Activated effector memory CD4-positive, alpha-beta T cell treated with Interleukin-2 at 50 U/mL for 16 hours (primary cell): ENCODE measurements at regions not wholly inside any gene's neighbourhood (a gene's known extent, or its start where the extent isn't known, plus 50 kb on each side); places are given as distances from the start of the nearest gene placed in this dataset.
A peak's percentile ranks its signal among the peaks of the same experiment; 100 is the strongest.

Experiments
- DNase-seq: peaks from one replicate; pipeline ENCODE4 v3.0.0-alpha.2; 2020

DNA sequence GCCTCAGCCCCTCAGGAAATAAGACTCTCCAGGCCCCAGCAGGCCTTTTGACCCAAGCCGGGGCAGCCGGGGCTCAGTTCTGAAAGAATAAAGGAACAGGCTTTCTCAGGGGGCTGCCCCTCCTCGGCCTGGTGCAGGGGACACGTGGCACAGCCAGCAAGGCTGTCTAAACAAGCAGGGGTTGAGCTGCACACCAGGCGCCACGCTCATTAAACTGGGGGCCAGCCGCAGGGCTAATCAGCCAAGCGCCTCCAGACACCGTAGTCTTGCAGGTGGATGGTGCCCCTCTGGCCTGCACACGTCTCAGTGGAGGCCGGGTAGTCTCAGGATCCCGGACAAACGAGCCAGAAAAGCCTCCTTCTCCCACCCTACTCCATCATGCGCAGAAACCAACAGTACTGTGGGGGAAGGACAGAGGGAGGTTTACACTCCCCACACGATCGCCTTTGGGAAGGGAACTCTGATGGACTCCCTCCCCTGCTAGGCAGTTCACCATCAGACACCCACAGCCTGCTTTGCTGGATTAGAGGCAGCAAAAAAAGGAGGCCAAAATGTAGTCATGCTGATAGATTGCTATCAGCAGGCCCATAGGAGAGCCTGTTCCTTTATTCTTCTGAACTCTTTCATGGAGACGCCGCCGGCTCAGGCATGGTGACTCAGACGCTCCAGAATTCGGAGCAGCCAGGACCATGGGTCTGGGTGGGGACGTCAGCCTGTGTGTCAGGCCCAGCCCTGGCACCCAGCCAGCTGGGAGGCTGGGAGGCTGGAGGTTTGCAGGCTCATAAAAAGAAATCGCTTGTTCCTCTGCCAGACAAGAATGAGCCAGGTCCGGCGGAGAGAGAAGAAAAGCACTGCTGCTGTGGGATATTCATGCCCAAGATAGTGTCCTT lies 342.4 kb downstream of the BCOR start:
- no peak for DNase-seq

DNA sequence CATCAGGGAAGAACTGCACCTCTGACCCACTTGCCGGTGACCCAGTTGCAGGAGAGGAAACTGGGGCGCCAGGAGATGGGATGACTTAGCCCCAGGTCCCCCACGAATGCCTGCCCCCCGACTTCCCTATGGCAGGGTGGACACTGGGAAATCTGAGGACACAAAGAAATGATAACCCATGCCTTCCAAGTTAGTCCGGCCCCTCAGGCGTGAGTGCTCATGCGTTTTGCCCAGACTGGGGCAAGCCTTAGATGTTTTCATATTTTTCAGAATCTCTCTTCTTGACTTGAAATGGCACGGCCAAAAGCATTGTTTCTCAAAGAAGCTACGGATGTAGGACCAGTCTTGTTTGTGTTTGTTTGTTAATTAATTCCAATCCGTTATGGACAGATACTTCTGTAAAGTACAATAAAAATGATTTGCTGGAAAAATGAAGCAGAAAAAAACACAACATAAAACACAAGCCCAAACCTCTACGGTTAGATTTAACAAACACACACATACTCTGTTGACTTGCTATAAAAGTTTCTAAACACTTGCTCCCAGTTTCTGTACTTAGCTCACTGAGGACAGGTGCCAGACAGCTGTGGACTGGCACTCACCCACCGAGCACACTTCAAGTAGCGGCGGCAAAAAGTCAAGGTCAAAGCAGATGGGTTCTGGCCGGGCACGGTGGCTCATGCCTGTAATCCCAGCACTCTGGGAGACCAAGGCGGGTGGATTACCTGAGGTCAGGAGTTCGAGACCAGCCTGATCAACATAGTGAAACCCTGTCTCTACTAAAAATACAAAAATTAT lies 341.5 kb downstream of the BCOR start:
- DNase-seq: no peak

DNA sequence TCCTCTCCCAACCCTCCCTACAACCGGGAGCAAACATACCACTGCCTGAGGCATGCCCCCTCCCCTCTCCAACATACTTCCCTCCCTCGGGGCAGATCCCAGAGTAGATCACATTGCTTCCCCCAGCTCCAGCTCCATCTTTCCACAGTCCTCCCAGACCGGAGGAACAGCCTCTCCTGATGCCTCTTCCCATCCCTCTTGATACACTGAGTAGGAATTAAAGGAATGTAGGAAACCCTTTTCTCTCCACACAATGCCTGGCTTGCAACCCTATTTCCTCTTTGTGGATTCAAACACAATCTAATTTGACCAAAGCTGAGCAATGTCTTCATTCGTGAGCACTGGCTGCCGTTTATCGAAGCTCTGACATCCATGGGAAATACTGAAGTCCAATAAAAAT lies 339.8 kb downstream of the BCOR start:
- DNase-seq: no peak

DNA sequence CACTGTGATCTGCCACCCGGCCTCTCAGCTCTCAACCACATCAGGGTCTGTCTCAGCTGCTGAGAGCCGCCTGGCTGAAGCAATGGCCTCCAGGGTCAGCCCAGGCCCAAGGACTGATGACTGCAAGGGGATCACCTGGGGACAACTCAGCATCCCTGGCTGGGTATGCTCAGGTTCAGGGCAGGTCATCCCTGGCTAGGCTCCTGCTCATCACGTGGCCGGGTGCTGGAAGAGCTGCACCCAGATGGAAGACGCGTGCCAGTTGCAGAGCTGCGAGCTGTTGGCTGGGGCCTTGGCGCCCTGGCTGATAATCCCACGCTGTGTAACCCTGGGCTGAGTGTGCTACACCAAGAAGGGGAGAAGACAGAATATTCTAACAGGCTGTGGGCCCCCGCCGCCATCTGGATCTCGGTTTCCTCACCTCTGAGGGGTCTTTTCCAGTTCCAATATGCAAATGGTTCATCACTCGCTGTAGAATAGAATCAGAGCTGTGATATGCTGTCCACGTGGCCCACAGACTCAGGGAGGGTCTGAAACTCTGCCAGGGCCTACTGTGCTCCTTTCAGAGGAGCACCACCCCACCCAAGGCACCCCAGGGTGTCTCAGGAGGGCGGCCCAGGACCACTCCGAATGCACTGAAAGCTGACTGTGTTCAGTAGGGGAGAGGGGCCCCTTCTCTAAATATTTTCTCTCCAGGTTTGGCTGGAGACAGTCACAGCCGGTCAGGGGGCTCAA lies 338.8 kb downstream of the BCOR start:
- no peak for DNase-seq

DNA sequence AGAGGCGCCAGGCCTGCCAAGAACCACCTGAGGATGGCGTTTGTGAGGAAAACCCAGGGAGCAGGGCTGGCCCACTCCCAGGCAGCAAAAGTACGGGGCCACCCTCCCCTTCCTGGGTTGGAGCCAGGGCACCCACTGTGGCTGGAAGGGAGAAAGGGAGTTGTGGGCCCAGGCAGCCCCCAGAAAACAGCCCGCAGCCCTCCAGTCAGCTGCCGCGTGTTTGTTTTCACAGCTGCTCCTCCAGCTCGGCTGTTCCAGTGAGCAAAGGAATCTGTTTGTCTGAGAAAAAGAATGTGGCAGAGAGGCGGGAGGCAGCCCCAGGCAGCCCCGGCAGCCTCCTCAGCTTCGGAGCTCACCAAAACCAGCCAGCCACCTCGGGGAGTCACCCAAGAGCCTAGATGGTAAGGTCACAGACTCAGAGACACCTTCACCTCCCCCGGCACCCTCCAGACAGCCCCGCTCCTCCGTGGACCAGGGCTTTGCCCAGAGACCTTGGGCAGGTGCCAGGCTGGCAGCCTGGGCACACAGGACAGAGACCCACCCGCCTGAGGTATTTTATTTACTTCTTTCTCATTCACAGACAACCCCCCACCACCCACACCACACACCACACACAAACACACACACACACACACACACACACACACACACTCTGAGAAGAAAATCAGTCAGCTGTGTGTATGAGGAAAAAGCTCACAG lies 338.1 kb downstream of the BCOR start:
- DNase-seq: no peak

DNA sequence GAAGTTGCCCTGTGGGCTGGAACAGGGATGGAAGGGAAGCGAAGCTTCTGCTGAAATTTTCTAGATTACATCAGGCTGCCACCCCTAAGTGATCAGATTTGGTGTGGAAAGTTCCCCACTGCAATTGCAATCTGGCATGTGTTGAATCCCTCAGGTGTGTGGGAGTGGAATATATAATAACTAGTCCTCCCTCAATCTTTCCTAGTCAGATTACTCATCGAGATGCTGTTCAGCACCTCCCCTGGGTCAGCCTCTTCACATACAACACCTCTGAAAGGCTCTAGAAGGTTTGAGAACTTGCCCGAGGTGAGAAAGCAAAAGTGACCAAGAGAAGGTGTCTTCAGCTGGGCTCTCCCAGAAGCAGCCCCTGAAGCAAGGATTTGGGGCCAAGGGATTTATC lies 336.8 kb downstream of the BCOR start:
- no peak for DNase-seq

DNA sequence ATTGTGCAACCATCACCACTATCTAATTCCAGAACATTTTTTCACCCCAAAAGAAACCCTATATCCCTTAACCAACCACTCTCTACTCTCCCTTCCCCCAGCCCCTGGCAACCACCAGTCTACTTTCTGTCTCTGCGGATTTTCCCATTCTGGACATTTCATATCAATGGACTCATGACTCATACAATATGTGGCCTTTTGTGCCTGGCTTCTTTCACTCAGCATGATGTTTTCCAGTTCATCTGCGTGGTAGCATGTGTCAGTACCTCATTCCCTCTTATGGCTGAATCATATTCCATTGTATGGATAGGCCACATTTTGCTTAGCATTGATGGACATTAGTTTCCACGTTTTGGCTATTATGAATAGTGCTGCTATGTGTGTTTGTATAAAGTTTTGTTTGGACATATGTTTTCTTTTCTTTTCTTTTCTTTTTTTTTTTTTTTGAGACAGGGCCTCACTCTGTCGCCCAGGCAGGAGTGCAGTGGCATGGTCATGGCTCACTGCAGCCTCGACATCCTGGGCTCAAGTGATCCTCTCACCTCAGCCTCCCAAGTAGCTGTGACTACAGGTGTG lies 335.4 kb downstream of the BCOR start:
- no peak for DNase-seq

DNA sequence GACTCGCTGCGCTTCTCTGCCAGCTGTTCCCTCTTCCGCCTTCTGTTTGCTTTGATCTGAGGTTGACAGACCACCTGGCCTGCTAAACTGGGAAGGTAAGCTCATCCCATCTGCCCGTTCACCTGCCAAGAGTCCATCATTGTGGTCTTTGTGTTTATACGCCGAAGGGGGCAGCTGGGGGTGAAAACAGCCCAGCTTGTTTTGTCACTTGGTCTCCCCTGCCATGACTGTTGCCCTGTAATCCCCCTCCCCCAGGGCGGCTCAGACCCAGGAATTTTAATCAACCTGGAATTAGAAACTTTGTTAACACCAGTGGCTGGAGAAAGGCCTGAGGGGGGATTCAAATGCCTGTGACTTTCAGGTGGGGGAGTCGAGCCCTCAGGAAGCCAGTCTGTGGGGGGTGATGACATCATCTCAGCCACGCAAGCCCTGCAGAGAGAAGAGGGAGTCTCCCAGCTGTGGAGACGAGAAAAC lies 333.3 kb downstream of the BCOR start:
- DNase-seq: no peak

DNA sequence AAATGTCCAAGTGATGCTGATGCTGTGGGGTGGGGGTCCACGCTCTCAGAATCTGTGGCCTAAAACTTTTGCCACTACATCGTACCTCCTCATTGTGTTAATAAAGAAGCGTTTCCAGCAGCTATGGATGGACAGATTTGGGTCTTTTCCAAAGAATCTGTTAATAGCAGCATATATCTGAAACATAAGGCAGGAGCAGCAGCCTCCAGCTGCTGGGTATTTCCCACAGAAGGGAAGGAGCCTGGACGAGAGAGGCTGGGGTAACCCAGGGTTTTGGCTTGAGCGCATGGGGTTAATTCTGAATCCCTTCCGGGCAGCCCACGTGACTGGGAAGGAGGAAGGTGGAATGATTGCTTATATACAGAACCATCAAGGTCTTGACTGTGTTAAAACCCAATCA lies 332.4 kb downstream of the BCOR start:
- no peak for DNase-seq

DNA sequence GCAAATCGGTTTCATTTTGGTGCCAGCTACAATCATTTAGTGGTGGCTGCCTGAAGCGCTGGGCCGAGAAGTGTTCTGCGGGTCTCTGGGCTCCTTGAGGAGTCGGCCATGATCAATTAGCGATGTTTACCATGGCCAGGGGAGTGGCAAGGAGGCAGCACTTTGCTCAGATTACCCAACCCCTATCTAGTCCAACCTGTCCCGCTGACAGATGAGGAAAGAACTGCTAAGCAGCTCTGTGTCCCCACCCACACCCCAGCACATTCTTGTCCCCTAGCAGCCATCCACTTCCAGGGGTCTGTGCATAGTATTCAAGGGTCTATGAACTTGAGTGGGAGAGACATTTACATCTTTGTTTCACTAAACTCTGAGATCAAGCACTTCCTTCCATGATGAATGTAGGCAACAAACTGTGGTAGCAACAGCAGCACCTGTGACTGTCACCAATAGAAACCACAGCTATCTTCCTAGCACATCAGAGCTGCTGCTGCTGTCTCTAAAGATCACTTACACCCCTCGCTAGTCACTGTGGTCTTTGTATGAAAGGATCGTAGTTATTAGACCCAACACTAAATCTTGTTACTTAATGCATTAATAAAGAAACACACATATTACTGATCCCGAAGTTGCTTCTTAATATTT lies 331.6 kb downstream of the BCOR start:
- DNase-seq: peak; percentile 14

DNA sequence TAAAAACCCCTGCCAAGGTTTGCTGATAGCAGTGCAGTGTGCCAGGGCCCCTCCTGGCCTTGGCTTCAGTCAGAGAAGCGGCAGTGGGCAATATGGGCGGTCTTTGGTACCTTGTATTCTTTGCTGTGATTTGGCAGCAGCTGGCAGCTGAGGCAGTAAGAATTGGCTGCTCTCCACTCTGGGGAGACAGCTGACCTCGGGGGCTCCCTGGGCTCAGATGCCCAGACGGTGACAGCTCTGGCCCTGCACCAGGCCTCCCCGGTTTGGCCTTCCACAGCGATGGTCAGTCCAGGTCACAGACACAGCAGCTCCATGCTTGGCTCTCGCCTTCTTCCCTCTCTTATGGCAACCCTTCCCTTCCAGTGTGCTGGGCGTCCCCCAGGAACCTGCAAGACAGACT lies 330.9 kb downstream of the BCOR start:
- no peak for DNase-seq

DNA sequence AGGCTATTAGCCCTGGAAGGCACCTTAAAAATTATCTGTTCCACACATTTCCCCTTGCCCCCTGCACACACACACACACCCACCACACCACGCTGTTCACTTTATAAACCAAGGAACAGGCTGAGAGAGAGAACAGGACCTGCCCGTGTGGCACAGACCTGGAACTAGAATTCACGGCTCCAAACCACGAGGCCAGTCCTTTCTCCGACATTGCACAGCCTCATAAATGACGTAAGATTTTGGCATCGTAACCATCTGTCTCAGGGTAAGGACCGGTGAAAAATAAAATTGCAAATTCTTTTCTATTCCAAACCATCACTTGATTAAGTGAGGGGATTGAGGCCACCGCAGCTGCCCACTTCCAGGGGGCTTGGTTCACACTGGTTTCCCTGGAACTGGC lies 330.3 kb downstream of the BCOR start:
- DNase-seq: no peak

DNA sequence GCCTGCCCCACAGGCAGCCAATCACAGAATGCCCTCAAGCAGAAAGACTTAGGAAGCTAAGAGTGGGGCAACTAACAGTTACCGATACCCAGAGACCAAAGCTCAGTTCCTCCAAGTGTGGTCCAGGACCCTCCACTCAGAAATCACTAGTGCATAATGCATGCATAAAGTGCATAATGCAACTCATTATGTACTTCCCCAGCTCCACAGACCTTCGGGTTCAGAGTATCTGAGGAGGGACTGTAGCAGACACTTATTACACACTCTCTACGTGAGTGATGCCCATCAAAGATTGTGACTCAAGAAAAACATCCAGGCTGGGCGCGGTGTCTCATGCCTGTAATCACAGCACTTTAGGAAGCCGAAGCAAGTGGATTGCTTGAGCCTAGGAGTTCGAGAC lies 328.0 kb downstream of the BCOR start:
- no peak for DNase-seq

DNA sequence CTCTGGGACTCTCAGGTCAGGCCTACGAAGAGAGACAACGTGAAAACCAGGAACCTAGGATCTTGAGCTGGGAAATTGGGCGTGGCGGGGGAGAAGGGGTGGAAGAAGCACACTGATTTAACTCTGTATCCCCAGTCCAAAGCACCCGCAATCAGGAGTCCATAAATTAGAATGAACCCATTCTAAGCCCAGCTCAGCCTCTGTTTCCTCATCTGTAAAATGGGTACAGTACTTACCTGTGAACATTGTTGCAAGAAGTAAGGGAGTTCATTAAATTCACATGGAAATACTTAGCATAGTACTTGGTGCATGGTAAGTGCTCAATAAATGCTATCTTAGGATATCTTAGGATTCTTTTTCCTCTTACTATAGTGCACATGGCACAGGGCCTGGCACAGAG lies 326.7 kb downstream of the BCOR start:
- DNase-seq: no peak

DNA sequence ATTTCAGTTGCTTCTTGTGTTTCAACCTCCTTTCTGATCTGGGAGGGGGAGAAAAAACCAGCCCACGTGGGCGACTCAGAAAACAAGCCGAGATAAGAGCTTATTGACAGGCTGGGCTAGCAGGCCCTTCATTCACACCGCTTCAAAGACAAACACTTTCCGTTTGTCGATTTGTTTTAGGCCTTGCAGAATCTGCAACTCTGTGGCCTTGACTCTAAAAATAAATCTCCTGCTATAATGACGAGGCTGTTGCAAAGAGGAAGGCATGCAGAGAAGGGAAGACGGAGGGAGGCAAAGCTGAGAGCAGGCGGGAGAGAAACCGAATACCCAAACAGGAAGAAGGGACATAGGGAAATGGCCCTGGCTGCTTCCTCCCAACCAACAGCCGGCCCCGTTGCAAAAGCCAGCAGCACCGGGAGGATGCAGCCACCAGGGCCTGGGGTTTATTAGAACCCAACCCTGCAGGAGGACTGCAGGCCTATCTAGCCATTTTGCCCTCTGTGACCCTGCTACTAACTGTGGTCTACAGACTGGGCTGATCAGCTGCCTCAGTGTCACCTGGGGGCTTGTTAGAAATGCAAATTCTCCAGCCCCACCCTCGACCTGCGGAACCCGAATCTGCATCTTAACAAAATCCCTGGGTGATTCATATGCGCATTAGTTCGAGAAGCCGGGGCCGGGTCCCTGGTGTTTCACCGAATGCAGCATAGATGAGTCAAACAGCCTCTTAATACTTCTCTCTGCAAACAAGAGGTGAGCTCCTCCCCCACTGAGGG lies 325.5 kb downstream of the BCOR start:
- peak; percentile 39 for DNase-seq

DNA sequence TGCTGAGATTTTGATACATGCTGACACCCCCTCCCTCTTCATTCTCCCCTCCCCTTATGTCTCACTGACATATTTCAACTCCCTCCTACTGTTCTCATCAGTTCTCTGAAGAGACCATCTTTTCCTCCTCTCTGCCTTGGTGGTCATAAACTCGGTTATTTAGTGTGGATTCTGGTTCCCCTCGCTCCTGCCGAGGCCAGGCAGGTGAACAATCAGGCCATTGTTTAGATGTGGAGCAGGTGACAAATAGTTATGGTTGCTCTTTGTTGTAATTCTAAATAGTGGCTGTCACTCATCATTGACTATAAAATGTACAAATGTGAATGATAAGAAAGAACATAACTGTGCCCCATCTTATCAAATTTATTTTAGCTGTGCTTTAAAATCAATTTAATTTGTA lies 324.6 kb downstream of the BCOR start:
- DNase-seq: no peak

DNA sequence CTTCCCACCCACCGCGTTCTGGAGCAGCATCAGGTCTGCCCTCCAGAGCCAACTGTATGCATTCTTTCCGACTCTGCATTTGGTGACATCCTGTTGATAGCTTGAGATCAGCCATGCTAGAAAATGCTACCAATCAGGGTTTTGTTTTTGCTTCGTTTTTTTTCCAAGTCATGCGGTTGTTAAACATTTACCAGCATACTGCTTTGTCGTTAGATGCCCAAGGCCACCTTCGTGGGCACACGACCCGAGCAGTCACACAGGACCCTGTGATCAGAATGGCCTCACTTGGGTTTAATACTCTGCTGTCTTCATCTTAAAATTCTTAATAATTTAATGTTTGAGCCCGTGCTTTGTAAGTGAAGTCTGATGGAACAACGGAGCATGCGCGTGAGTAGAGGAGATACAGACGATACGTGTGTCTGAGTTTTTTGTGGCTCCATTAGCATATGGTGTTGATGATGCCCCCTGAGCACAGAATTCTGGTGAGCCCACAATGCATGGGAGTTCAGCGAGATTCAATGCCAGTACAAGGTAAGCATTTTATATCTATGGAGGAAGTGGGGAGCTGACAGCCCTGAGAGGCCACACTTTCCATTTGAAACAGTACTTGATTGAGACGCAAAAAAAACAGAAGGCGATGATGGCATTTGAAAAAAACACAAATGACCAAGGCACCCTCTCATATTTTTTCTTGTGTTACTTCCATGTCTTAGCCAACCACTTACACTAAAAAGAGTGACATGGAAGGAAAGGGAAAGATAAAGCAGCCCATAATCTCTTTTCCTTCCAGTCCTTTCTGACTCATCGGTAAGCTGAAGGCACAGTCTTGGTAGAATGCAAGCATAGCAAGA lies 323.6 kb downstream of the BCOR start:
- peak; percentile 12 for DNase-seq

DNA sequence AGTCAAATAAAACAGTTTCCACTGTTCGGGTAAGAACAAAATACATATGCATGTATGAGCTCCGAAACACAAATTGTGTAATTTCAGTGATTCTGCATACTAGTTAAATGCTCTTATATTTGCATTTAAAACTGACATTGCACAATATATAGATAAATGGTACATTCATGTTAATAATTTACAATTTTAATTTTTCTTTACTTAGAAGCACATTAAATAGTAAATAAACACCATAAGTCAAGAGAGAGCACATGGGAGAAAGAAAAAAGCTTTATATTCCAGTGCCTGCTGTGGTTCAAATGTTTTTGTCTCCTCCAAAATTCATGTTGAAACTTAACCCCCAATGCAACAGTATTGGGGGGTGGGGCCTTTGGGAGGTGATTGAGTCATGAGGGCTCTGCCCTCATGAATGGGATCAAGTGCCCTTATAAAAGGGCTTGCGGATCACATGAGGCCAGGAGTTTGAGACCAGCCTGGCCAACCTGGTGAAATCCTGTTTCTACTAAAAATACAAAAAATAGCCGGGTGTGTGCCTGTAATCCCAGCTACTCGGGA lies 322.9 kb downstream of the BCOR start:
- no peak for DNase-seq

DNA sequence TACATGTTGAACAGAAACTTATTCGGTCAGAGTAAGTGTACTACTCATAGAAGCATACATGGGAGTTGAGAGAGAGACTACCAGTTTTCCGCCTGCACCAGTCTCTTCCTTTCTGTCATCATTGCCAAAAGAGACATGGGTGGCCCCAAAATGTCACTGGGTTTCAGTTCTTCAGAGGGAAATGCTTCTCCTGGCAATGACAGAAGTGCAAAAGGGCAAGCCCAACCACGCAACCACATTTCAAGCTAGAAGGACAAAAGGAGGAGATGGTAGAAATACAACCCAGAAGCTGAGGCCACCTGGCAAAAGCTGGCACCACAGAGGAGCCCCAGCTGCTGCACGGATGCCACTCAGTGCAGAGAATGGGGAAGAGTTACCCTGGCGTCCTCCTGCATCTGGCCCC lies 320.1 kb downstream of the BCOR start:
- DNase-seq: no peak
